Mucosa of rectum (tissue), 2 donors: ENCODE measurements at regions not wholly inside any gene's neighbourhood (a gene's known extent, or its start where the extent isn't known, plus 50 kb on each side); places are given as distances from the start of the nearest gene placed in this dataset.

Source experiments
- H3K27ac ChIP-seq, 2 donors: one replicate each; pipeline ENCODE4 v1.7.0; 2013; ENCODE audit warnings: inconsistent platforms in 2 of 2, low read depth in 2 of 2, low read length in 2 of 2
- H3K27me3 ChIP-seq, 2 donors: one replicate each; pipeline ENCODE4 v1.7.0; 2013; ENCODE audit warnings: low read length in 2 of 2; ENCODE audit not compliant: control insufficient read depth in 2 of 2, insufficient read depth in 2 of 2
- H3K36me3 ChIP-seq, 2 donors: one replicate each; pipeline ENCODE4 v1.7.0; 2013; ENCODE audit warnings: low read length in 2 of 2; ENCODE audit not compliant: control insufficient read depth in 2 of 2, insufficient read depth in 2 of 2
- H3K4me1 ChIP-seq, 2 donors: one replicate each; pipeline ENCODE4 v1.7.0; 2013; ENCODE audit warnings: low read length in 2 of 2, mild to moderate bottlenecking in 1 of 2; ENCODE audit not compliant: control insufficient read depth in 2 of 2, insufficient read depth in 2 of 2
- H3K4me3 ChIP-seq, 2 donors: one replicate each; pipeline ENCODE4 v1.7.0; 2013; ENCODE audit warnings: low read length in 2 of 2
- H3K9ac ChIP-seq, 2 donors: one replicate each; pipeline ENCODE4 v1.7.0; 2013; ENCODE audit warnings: low read length in 2 of 2, low read depth in 1 of 2, mild to moderate bottlenecking in 1 of 2
- H3K9me3 ChIP-seq, 2 donors: one replicate each; pipeline ENCODE4 v1.7.0; 2013; ENCODE audit warnings: low read length in 2 of 2; ENCODE audit not compliant: control insufficient read depth in 2 of 2
- donor health status: healthy.
- donor health status: Normal muscosa, but diverticular disease.

DNA sequence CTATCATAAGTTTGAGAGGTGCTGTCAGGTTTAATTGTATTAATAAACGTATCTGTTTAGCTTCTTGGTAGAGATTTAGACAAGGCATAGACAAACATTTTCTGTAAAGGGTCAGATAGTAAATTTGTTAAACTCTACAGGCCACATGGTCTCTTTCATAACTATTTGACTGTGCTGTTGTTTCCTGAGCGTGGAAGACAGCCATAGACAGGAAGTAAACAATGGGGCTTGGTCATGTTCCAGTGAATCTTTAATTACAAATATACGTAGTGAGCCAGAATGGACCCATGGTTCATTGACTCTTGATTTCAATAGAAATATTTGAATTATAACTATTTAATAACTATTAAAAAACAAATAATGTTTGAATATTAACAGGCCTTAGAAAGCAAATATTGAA, 451.1 kb downstream of the SH2D4B start:
- H3K27me3 ChIP-seq, result no peaks in the 10 kb centered on the region
- no peaks in the 10 kb centered on the region for H3K4me1 ChIP-seq

DNA sequence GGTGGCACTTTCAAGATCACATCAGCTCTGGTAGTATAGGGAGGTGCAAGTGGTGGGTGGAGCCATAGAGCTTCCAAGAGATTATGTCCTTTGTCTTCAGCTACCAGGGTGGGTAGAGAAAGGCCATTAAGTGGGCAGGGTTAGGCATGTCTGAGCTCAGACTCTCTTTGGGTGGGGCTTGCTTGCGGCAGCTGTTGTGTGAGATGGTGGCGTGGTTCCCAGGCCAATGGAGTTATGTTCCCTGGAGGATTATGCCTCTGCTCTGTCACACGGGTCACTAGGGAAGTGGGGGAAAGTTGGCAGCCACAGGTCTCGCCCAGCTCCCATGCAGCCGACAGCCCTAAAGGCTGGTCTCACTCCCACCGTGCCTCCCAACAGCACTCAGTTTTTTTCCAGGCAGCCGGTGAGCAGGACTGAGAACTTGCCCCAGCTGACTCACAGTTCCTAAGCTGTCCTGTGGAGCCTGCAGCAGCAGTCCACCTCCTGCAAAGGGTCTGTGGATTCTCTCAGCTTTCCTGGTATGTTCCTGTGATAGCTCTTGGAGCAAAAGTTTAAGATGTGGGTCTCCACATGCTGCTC, 459.0 kb downstream of the SH2D4B start:
- H3K4me1 ChIP-seq, result no peaks in the 10 kb centered on the region
- no peaks in the 10 kb centered on the region for H3K36me3 ChIP-seq
- no peak overlapping the region for H3K4me3 ChIP-seq
- no peaks in the 10 kb centered on the region for H3K9me3 ChIP-seq
- H3K9ac ChIP-seq, result no peak overlapping the region
- no peak overlapping the region for H3K27ac ChIP-seq
- no peaks in the 10 kb centered on the region for H3K27me3 ChIP-seq

More for the DNA sequence above, 451.1 kb downstream of the SH2D4B start:
- no peak overlapping the region for H3K27ac ChIP-seq
- no peak overlapping the region for H3K4me3 ChIP-seq
- H3K9ac ChIP-seq, result no peak overlapping the region
- H3K9me3 ChIP-seq, result no peaks in the 10 kb centered on the region
- no peaks in the 10 kb centered on the region for H3K36me3 ChIP-seq

DNA sequence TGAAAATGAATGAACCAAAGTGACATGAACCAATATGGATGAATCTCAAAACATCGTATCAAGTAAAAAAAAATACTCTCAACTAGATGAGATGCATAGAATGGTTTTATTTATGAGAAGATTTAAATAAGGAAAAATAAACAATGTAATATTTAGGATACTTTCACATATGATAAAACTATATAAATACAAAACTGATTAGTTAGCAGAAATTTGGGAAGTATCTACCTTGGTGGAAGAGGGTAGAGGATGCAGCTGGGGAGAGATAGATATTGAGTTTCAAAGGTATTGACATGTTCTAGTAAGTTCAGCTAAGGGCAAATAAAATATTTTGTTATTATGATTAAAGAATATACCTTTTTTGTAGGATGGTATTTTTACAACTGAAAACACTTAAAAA, 463.1 kb downstream of the SH2D4B start:
- Histone ChIP-seq H3K27ac (no peak overlapping the region), H3K27me3 (no peaks in the 10 kb centered on the region), H3K36me3 (no peaks in the 10 kb centered on the region), H3K4me1 (no peaks in the 10 kb centered on the region), H3K9ac (no peak overlapping the region), H3K9me3 (no peaks in the 10 kb centered on the region), H3K4me3 (no peak overlapping the region)

DNA sequence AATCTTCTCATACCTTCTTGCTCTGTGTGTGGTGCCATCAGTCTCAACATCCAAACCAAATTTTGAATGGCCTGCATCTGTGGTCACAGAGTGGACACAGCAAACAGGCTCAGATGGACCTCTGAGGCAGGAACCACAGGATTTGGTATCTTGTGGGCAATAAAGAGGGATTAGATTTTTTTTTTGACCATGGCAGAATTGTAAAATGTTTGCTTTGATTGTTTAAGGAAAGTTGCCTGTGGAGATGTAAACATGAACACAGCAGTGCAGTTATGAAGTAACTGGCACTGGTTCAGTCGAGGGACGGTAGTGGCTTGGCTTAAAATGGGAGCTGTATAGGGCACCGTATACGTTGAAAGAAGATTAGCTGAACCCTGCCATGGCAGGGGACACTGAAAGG, 464.7 kb downstream of the SH2D4B start:
- no peaks in the 10 kb centered on the region for H3K36me3 ChIP-seq
- H3K27ac ChIP-seq, result no peak overlapping the region
- H3K9me3 ChIP-seq, result no peaks in the 10 kb centered on the region
- no peaks in the 10 kb centered on the region for H3K4me1 ChIP-seq
- no peaks in the 10 kb centered on the region for H3K27me3 ChIP-seq
- no peak overlapping the region for H3K9ac ChIP-seq
- H3K4me3 ChIP-seq, result no peak overlapping the region

DNA sequence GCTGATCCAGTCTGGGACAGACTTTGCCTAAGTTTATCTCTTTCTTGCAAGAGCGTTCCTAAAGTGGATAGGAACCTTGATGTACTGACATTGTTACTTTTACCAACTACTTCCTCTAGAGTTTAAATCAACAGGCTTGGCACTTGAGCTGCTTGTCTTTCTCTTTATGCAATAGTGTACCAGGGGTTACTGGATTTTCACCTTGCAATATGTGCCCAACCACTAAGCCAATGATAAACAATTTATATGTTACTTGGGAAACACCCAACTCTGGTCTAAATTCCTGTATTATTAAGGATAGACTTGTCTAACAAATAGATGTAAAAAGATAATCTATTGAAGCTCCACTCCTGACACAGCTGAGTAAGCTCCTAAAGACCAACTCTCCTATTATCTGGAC, 470.2 kb downstream of the SH2D4B start:
- H3K36me3 ChIP-seq, result no peaks in the 10 kb centered on the region
- no peak overlapping the region for H3K27ac ChIP-seq
- no peak overlapping the region for H3K4me3 ChIP-seq
- no peaks in the 10 kb centered on the region for H3K4me1 ChIP-seq
- no peak overlapping the region for H3K9ac ChIP-seq
- no peaks in the 10 kb centered on the region for H3K27me3 ChIP-seq
- no peaks in the 10 kb centered on the region for H3K9me3 ChIP-seq

DNA sequence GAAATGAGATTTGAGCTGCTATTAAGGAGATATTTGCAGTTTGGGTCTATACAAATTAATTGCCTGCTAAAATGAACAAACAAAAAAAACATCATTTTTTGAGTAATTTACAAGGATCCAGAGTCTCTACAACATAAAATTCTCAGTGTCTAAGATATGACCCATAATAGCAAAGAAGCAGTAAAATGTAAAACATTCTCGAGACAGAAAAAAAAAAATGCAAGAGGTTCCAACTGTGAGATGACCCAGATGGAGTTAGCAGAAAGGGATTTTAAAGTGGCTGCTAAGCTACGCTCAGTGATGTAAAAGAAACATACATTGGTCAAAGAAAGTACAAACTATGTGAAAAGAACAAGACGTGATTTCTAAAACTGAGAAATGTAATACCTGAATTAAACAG, 471.0 kb downstream of the SH2D4B start:
- H3K4me1 ChIP-seq, result no peaks in the 10 kb centered on the region
- H3K4me3 ChIP-seq, result no peak overlapping the region
- H3K27ac ChIP-seq, result no peak overlapping the region

DNA sequence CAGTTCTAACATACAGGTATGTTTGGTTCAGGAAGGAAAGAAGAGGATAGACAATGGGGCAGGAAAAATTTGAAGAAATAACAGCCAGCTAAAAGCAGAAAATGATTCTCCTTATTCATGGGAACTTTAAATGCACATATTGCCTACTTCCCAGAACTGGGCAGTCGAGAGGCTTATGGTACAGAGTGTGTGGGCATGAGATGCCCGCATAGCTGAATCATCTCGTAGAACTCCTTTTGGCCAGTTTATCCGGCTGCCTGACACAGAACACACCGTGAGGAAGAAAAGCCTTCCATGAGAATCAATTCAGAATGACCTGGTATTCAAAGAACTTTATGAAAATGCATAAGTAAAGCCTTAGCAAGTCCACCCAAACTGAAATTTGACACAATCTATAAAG, 471.6 kb downstream of the SH2D4B start:
- H3K4me3 ChIP-seq, result no peak overlapping the region
- no peaks in the 10 kb centered on the region for H3K9me3 ChIP-seq
- no peaks in the 10 kb centered on the region for H3K4me1 ChIP-seq
- no peak overlapping the region for H3K27ac ChIP-seq
- H3K27me3 ChIP-seq, result no peaks in the 10 kb centered on the region
- no peak overlapping the region for H3K9ac ChIP-seq
- no peaks in the 10 kb centered on the region for H3K36me3 ChIP-seq

More for the DNA sequence above, 471.0 kb downstream of the SH2D4B start:
- Histone ChIP-seq H3K9me3 (no peaks in the 10 kb centered on the region), H3K9ac (no peak overlapping the region), H3K36me3 (no peaks in the 10 kb centered on the region), H3K27me3 (no peaks in the 10 kb centered on the region)

DNA sequence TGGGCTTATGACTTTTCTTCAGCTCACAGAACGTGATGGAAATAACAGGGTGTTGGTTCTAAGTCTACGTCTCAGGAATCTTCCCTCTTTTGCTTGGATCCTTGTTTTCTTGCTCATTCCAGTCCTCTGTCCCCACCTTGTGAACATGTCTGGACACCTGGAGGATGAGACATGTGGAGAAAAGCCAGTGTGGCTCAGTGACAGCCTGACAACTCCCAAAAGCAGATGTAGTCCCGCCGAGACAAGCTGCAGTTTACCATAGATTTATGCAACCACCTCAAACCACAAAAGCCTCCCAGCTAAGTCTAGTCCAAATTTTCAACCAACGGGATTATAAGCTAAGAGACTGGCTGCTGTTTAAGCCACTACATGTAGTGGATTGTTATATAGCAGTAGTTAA, 476.1 kb downstream of the SH2D4B start:
- no peak overlapping the region for H3K27ac ChIP-seq

DNA sequence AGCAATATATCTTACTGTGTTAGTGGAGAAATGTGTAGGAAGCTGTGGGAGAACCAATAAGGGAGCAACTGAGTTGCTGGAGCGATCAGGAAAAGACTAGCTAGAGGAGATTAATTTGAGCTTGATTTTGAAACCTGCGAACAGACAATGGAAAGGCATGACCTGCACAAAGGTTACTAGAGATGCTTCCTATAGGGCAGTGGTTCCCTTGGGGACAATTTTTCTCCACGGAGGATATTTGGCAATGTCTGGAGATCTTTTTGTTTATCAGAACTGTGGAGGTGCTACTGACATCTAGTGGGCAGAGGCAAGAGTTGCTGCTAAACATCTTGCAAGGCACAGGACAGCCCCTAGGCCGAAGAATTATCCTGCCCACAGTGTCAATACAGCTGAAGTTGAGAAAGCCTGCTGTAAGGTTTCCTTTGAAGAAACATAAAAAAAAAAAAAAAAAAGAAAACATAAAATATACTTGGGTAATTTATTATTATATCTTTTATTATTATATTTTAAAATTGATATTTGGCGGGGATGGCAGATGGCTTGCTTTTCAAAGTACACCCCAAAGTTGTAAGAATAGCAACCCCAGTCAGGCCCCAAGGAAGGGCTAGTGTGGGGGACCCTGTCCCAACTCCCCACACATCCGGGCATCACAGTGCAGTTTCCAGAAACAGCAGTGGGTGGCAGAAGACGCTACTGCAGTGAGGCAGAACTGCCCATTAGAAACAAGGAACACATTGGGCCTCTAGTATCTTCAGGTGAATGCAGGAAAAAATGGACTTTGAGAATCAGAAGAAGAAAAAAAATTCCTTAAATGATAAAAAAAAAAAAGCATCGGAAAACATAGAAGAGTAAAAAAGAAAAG, 481.6 kb downstream of the SH2D4B start:
- H3K27me3 ChIP-seq, result no peaks in the 10 kb centered on the region
- H3K9me3 ChIP-seq, result no peaks in the 10 kb centered on the region
- no peaks in the 10 kb centered on the region for H3K4me1 ChIP-seq
- no peak overlapping the region for H3K27ac ChIP-seq
- no peak overlapping the region for H3K9ac ChIP-seq
- H3K36me3 ChIP-seq, result no peaks in the 10 kb centered on the region
- H3K4me3 ChIP-seq, result no peak overlapping the region

More for the DNA sequence above, 476.1 kb downstream of the SH2D4B start:
- Histone ChIP-seq H3K9ac (no peak overlapping the region), H3K36me3 (no peaks in the 10 kb centered on the region), H3K4me1 (no peaks in the 10 kb centered on the region), H3K9me3 (no peaks in the 10 kb centered on the region), H3K27me3 (no peaks in the 10 kb centered on the region), H3K4me3 (no peak overlapping the region)

DNA sequence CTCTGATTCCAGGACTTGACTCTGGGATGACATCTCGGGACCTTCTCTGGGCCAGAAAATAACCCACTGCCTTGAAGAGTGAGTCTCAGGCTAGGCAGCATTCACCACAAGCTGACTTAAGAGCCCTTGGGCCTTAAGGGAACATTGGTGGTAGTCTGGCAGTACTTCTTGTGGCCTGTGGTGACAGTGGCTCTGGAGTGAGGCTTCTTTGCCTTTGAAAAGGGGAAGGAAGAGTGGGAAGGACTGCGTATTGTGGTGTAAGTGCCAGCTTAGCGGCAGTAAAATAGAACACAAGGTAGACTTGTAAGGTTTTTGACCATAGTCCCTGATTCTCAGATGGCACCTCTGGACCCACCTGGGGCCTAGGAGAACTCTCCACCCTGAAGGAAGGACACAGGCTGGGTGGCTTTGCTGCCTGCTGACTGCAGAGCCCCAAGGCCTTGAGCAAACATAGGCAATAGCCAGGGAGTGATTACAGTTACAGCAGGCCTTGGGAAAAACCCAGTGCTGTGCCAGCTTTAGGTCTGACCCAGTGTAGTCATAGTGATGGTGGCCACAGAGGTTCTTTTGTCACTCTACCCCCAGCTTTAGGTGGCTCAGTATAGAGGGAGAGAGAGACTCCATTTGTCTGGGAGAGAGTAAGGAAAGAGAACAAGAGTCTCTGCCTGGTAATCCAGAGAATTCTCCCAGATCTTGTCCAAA, 483.9 kb downstream of the SH2D4B start:
- Histone ChIP-seq H3K9me3 (no peaks in the 10 kb centered on the region), H3K4me3 (no peak overlapping the region), H3K4me1 (no peaks in the 10 kb centered on the region), H3K27ac (no peak overlapping the region), H3K27me3 (no peaks in the 10 kb centered on the region), H3K9ac (no peak overlapping the region), H3K36me3 (no peaks in the 10 kb centered on the region)
